NCI-H226 (cell line): ENCODE measurements at regions not wholly inside any gene's neighbourhood (a gene's known extent, or its start where the extent isn't known, plus 50 kb on each side); places are given as distances from the start of the nearest gene placed in this dataset.

Source experiments
- DNase-seq: peaks from one replicate; pipeline ENCODE4 v3.0.0-alpha.2; 2015

DNA sequence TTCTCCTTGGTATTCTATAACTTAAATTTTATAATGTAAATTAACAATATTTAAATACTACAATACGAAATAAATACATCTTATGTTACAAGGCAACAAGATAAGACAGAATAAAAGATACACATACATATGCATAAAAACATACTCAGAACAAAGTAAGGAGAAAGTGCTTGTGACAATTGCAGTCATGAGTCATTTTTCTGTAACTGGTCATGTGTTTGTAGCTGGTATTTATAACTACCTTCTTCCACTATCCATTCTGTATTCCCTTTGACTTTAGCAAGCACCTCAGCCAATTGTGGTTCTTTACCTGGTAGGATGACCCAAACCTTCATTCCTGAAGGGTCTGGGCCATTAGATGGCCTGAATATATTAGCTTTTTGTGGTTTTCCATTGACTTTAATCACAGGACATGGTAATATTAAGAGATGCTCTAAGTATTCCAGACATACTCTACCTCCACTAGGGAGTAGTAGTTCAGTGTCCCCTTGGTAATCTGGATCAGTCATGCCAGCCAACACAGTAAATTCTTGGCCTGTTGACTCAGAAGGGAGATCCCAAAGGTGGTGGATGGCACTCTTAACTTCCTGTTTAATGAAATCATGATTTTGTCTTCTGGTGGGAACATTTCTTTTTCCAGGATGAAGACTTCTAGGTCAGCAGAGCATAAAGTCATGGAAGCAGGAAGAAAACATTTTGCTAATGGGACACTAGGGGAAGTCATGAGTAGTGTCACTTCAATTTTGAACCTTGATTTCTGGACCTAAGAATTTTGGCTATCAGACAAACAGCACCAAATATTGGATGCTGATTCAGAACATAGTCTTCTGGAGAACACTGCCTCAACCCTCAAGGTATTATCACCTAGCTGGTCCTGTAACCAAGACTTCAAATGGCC, 733.7 kb upstream of the IGFBP3 start:
- peak; percentile 69 for DNase-seq

DNA sequence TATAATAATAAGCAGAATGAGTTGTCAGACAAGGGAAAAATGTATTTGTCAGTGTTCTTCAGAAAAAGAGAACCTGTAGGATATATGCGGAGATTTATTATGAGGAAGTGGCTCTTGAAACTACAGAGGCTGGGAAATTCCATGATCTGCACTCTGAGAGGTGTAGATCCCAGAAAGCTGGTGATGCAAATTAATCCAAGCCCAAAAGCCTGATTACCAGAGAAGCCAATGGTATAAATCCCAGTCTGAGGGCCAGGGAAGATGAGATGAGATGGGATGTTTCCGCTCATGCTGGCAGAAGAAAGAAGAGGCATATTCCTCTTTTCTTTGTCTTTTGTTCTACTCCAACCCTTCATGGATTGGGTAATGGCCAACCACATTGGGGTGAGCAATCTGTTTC, 732.8 kb upstream of the IGFBP3 start:
- no peak for DNase-seq

DNA sequence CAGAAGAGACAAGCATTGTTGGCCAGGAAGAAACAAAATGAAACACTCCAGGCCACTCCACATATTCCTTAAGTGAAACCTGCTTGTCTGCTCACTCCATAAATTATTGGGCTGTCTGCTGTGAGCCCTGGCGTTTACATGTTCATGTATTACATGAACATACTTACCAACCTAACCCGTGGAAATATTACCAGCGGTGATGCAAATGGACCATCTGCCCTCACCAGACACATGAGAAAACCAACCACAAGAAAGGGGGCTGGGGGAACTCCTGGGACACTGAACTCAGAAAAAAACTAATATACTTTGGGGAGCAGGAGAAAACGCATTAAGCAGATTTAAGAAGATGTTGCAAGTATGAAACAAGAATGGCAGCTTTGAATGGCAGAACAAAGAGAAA, 731.2 kb upstream of the IGFBP3 start:
- DNase-seq, result no peak

DNA sequence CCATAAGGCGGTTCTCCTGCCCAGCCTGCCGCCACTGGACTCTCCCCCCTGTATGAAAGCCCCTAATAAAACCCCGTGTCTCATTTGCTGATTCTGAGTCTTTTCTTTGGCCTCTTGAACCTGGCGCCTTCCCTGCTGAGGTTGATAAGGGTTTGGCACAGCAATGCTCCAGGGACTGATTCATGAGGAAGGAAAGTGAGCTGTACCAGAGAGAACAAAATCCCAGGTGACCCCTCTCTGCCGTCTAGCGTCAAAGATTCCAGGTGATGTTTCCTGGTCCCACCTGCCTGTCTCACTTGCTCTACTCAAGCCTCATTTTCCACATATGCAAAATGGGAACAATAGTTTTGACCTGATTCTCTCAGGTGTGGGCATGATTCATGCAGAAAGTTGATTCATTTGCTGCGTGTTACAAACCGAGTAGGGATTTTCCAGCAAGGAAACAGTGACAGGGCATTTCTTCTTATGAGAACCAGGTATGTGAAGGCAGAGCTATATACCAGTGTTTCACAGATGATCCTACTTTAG, 730.6 kb upstream of the IGFBP3 start:
- DNase-seq, result peak; percentile 65

DNA sequence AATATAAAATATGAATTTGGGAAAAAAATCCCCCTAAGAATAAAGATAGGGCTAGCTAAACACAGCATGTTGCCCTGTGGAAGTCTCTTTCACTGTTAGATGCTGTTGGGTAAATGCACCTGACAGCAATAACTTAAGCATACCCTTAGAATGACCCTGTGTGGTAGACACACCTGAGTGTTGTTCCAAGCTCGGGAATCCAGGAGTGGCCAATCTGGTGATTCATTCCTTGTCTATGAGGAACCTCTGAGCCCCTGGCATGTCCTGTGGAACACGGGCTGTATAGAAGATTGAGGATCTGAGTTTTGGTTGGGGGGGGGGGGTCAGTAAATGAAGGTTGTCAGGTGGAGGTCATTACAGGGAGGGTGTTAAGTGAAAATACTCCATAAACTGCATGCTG, 730.0 kb upstream of the IGFBP3 start:
- peak; percentile 75 for DNase-seq

DNA sequence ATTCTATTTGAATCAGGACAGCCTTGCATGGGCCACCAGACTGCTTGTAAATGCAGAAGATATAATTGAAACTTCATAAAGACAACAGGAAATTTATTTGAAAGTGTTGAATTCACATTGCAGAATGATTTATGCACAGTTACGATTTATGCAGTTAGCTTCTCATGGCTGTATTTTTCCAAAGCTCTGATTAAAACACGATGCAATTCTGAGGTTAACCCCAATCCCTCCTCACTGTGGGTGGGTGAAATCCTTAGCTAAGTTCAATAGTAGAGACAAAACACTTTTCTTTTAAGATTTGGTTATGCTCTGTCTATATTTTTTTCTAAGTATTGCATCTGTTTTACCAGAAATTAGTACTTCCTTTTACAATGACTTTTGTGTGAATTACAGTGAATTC, 728.8 kb upstream of the IGFBP3 start:
- DNase-seq, result no peak

DNA sequence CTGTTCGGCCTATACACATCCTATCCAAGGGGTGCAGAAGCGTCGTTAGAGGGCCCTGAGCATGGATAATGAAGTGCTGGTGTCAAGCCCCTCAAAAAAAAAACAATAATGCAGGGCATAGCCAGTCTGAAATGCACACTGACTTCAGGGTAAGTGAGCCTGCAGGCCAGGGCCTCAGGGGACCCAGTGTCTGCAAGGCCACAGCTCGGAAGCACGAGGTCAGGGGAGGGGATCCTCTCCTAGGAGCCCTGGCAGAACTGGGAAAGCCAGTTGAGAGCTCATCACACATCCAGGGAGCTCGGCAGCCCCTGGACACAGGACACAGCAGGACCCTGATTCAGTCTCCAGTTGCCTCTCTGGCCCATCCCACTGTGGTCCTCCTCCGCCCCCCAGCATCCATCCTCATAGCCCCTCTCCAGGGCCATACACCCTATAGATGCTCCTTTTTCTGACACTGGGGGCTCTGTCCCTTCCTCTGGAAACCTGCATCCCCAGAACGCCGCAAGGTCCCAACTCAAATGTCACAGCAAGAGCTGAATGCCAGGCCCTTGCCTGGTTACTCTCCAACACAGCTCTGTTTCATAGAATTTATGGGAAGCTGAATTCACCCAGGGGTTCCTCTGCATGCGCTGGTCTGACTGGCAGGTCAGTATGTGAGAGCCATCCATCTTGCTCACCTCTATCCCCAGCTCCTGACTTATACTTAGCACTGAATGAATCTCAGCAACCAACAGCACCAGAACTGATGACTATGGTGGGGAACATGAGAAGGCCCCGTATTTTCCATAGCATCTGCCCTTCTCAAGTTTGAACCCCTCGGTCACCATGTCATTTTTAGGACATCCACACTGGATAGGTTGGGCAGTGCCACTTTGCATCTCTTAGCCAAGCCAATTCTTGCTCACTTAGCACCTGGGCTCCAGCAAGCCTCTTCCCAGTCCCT, 717.0 kb upstream of the IGFBP3 start:
- no peak for DNase-seq

DNA sequence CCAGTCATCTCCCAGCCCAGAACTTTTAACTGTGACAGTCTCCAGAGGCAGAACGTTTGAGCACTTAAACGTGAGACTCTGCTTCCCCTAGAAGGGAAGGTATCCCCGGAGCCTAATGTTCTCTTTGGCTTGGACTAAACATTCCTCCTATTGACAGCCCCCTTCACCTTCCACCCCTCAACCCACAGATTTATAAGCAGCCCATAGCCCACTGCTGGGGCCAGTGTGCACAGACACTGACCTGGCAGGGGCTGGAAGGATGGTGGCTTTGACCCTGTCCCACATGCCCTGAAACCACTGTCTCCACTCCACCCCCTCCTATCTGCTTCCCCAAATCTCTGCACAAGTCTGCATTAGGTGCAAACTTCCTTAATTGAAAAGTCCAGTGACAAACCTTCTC, 715.0 kb upstream of the IGFBP3 start:
- no peak for DNase-seq

DNA sequence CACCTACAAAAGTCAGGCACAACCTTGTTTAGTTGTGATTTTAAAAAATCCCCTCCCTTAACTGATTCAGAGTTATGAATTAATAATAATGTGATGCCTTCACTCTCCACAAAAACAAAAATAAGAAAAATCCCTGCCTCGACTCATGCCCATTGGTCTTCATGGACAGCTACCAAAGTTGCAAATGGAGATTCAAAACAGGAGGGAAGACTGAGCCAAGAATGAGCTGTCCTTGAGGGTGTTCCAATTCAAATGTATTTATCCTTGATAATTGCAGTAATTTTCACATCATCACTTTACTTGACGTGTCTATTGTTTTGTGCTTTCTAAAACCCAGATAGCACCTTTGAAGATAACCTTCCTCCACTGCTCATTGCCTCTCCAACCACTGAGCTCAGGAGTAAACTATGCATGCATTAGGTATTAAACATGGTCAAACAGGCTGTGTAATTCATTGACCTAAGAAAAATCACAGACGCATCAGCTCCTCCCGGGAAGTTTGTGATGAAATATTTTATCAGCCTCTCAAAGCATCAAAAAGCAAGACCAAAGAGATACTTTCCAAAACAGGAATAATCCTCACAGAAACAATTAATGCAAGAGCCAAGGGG, 712.7 kb upstream of the IGFBP3 start:
- DNase-seq, result peak; percentile 53

DNA sequence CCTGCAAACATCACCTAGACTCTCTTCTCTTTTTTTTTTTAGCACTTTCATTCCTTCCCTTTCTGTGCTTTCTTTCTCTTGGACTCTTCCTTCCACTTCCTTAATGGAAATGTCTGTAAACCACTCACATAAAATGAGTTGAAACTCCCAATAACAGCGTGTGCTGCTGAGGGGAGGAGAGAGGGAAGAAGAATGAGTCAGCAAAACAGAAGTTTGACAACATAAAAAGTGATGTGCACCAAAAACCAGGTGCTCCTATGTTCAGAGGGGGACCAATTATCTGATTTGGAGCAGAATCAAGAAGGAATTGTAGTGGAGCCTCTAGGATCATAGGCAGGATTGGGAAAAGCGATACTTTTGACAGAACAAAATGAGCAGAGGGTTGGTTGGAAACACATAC, 712.1 kb upstream of the IGFBP3 start:
- no peak for DNase-seq

DNA sequence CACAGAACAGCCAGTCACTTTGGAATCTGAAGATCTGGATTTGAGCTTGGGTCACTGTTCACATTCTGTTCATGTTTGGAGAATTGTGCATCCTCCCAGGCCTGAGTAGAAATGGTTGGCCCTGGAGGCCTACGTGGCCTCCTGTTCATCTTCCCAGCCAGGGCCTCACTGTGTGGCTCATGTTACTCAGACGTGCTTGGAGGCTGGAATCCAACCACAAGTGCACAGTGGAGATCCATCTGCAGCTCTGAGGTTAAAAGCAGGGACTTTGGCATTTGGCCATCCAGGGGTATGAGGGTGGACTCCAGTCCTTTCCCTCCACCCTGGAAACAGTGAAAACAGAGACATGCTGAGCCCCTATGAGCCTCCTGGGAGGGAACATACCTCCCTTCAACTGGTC, 709.0 kb upstream of the IGFBP3 start:
- DNase-seq, result no peak

DNA sequence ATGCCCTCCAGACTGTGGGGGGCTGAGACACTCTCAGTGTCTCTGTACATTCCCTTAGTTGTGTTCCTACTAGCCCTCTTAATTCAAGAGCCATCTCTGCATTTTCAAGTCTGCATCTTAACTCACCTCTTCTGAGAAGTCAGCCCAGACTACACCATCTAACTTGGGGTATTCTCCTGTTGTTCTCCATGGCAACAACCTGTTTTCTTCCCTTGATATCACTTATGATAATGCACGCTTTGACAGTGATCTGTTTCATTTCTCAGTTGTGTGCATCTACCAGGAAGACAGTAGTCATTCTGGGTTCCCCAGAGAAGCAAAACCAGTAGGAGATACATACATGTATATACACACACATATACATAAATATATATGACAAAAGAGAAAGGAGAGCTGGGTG, 707.3 kb upstream of the IGFBP3 start:
- no peak for DNase-seq

DNA sequence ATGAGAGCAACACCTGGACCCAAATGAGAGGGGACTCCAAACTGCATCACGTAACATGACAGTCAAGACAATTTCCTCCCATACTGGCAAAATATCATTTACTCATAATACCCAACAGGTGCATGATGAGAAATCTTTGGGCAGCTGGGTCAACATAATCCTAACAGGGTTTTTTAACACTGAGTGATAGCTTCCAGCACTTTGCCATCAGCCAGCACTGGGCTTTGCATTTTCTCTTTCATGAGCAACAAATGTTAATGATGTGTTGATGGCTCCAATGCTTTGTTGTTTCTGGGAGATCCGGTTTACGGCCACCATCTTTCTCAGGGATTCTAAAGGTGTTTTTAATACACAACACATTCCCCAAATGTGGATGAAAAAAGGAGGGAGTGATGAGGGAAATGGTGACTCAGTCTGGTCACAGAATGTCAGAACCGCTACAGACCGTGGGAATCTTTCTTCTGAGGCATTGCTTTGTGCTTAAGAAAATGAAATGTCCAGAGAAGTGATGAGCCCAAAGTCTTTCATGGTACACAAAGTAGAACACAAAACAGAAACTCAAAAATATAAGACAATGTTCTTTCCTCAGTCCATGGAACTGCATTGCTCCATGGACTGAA, 705.7 kb upstream of the IGFBP3 start:
- DNase-seq, result no peak

DNA sequence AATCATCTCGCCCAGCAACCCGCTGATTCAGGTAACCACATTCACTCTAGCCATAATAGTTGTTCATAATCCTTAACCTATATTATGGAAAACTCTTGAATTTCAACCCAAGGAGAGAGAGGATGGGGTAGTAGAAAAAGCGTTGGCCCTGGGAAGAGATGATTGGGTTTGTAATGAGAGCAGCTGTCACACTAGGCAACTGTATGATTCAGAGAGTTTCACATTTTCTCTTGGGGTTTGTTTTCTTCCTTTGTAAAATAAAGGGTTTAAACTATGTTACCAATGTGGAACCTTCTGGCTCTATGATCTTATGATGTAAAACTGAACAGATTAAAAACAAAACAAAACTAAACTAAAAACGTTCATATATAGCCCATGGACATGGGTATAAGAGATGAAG, 705.2 kb upstream of the IGFBP3 start:
- no peak for DNase-seq

DNA sequence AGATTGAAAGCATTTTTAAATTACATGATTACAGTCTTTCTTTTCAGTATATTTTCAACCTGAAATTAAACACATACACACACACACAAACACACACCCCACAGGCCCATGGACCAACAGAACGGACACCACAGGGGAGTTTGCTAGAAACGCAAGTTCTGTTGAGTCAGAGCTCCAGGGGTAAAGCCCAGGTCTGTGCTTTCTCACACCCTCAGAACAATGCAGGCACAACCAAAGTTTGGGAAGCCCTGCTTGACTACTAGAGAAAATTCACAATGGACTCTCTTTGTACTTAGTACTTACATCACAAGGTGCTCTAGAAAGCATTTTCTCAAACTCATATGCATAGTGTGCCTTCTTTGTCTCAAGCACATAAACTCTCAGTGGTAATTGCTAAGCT, 704.0 kb upstream of the IGFBP3 start:
- no peak for DNase-seq

DNA sequence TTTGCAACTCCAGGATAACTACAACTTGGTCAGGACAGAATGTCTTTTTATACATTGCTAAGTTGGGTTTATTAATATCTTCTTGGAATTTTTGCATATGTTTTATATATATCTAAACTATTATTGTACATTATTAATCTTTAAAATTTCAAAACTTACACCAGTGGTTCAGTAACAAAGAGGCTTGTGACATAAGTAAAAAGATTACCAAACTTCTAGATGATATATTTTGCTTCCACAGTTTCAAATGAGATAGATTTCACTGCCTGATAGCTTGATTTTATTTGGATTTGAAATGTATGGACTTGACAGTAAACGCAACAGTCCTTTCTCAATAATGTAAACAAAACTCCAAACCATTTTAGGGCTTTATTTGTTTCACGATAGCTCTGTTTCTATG, 701.2 kb upstream of the IGFBP3 start:
- no peak for DNase-seq

DNA sequence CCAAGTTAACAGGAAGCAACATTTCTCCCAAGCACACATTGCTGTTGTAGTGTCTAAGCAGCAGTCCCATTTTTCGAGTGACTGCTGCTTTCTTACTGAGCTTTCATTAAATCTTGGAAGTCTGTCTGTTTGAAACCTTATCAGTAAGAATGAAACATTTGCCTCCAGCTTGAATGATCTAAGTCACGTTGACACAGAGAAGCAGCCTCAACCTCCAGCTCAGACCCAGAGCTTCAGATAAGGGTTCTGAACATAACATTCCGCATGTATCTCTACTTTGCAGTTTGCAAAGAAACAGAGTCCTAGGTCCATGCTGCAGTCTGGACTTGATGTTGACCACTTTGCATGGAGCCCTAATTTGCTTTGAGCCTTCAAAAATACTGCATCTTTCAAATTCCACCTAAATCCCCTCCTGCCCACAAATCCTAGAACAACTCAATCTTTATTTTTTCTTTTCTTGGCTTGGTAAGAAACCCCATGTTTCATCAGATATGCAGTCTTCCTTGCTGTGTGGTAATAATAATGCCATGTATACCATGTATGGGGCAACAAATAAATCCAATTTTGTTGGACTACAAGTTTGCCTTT, 698.7 kb upstream of the IGFBP3 start:
- peak; percentile 33 for DNase-seq

DNA sequence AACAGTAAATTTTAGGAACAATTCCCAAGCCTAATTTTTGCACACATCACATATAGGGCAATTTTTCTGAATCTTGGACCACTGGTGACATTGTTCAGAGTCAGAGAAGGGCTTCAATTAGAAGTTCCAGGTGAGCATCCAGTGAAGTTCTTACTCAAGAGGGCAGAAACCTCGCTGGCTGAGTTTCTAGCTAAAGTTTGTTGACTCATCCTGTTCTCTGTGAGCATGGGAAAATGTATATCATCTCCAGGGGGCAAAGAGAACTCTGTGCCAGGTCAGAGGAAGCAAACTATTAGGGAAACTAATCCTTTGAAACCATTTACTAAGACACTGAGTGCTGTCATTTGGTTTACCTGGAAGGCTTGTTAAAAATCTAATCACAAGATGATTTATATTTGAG, 695.6 kb upstream of the IGFBP3 start:
- DNase-seq, result peak; percentile 42

DNA sequence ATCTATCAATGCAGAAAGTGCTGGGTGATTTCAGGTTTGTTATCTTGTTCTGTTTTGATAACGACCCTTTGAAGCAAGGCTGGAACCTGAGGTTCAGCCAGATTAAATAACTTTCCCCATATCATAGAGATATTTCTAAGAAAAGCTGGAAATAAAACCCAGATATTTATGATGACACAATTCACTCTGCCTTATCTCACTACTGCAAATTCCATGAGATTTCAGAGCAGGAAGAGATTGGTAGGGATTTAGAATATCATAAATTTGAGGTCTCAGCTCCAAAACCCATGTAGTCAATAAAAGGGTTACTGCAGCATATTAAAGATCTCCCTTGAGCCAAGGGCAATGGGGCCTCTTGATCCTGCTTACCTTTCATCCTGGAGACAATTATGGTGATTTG, 692.5 kb upstream of the IGFBP3 start:
- DNase-seq, result peak; percentile 47

DNA sequence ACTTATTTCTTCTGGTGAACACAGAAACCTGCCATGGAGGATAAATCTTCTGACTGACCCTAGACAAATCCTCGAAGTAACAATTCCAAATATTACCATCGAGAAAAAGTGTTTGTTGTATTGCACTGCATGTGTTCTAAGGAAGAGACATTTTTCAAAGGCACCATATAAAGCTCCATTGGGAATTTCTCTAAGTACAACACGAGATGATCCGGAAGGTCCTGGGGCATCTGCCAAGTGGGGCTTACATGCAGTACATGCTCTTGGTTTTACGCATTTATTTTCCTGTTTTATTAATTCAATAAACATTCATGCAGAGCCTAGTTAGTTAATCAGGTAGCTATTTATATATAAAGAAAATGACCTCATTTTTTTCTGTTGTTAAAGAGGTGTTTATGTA, 692.0 kb upstream of the IGFBP3 start:
- DNase-seq, result no peak

DNA sequence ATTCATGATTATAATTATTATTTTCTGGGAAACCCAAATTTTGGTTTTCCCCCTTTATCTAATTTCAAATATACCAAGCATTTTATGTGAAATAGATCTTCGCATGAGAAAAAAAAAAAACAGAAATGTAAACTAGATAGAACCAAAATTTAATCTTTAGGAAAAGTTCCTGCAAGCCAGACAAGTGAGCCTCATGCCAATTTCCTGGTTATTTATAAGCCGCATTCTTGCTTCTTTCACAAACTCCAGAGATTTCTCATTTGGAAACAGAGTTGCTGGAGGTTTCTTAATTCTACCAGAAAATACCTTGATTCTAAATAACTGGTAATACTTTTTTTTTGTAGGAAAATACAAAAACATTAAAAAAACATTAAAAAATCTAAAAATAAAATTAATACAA, 690.4 kb upstream of the IGFBP3 start:
- no peak for DNase-seq

DNA sequence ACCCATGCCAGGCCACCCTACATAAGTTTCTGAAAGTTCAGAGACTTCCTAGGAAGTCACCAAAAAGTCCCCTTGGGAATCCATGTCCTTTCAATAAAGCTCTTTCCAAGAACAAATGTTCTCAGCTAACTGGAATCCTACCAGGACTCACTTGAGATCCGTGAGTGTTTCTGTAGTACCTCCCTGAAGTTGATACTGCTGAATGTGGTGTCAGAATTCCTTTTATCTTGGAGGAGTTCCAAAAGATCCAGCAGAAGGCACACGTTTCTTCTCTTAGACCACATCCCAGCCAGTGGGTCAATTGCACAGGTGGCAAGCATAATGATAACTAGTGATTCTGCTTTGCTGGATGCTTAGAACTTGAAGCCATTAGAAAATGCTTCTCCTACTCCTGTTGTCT, 689.7 kb upstream of the IGFBP3 start:
- DNase-seq, result peak; percentile 43
